ENCODE measurements at regions not wholly inside any gene's neighbourhood (a gene's known extent, or its start where the extent isn't known, plus 50 kb on each side); places are given as distances from the start of the nearest gene placed in this dataset.
A peak's percentile ranks its signal among the peaks of the same experiment; 100 is the strongest.

DNA sequence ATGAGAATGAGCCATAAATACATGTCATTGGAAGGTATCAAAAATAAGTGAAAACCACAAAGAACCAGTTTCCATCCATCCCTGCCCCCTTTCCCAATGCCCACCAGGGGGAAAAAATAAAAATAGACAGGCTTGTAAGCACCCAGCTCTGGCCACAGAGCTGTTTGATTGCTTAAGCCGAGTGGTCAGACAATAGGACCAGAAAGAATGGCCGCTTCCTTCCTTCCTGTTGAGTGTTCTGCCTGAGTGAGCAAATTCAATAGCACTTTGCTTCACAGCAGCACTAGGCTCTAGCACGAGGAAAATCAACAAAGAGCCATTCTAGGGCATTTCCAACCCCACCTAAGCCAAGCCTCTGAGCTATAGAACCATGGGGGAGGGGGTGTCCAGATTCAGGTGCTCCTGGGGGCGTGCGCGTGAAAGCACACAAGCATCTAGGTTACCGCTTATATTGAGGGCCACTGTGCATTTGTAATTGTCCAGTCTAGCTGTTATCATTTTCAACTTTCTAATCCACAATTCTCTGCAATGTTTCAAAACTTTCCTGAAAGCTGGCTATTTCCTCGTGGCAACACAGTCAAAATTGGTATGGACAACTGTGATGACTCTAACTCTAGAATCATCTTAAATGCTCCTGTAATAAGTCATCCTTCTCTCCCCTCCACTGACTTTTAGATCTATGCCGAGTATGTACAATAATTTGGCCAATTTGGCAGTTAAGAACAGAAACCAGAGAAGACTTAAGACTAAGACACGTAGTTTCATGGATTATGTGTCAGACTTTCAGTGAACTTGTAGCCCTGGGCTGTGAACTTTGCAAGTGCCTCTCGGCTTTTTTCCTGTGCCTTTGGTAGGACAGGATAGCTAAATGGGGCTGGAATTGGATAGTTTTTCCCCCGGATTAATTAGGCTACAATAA lies 64.3 kb downstream of the SPRY2 start:
- Histone ChIP-seq H2BK120ac (ENCODE audit: low read depth, low read length, poor library complexity, severe bottlenecking) (no peak overlapping the region), H3K79me2 (ENCODE audit: insufficient read depth, low read length) (no peaks in the 10 kb centered on the region), H2BK5ac (ENCODE audit: insufficient read length, low read length) (no peak overlapping the region), H3K4me2 (ENCODE audit: insufficient read depth, insufficient read length, low read length) (no peak overlapping the region), H4K8ac (replicated peaks; ENCODE audit: insufficient read length, low read depth, low read length) (no peak overlapping the region), H2AK5ac (ENCODE audit: insufficient read length, low read length) (no peak overlapping the region), H3K9ac (ENCODE audit: extremely low read depth, insufficient read length, low read length) (no peak overlapping the region), H4K91ac (ENCODE audit: insufficient read length, low read depth, low read length) (no peak overlapping the region), H3K18ac (ENCODE audit: insufficient read length, low read depth, low read length) (no peak overlapping the region), H3K14ac (ENCODE audit: insufficient read depth, low read length) (no peak overlapping the region), H3K79me1 (ENCODE audit: insufficient read depth, low read depth, low read length, poor library complexity, severe bottlenecking) (no peaks in the 10 kb centered on the region), H3T11ph (ENCODE audit: low read length) (no peak overlapping the region), H3K27ac (ENCODE audit: insufficient read length, low read depth, low read length) (peak overlapping the region; percentile 3), H2BK15ac (ENCODE audit: low read depth, low read length) (no peak overlapping the region), H3K4ac (ENCODE audit: low read depth, low read length) (no peak overlapping the region), H2BK20ac (ENCODE audit: low read depth, low read length, poor library complexity, severe bottlenecking) (no peak overlapping the region), H3K9me3 (ENCODE audit: control insufficient read depth, low read depth, low read length) (no peaks in the 10 kb centered on the region), H3K4me1 (ENCODE audit: insufficient read depth, low read length) (no peaks in the 10 kb centered on the region; the same call in 1 of the 2 replicates), H4K20me1 (ENCODE audit: control insufficient read depth, insufficient read depth, insufficient read length) (no peaks in the 10 kb centered on the region), H3K23ac (ENCODE audit: insufficient read length, low read depth, low read length) (no peak overlapping the region), H3K56ac (ENCODE audit: insufficient read length, low read depth, low read length) (no peak overlapping the region), H2AFZ (ENCODE audit: low read length) (no peak overlapping the region), H2BK12ac (ENCODE audit: insufficient read length, low read depth, low read length) (no peak overlapping the region), H3K23me2 (ENCODE audit: insufficient read length, low read depth, low read length, poor library complexity, severe bottlenecking) (no peaks in the 10 kb centered on the region), H3K27me3 (ENCODE audit: insufficient read depth, low read length) (no peaks in the 10 kb centered on the region), H4K5ac (ENCODE audit: insufficient read length, low read depth, low read length) (no peak overlapping the region)
- Mint-ChIP-seq H3K27me3 (ENCODE audit: low read depth) (no peaks in the 10 kb centered on the region), H3K36me3 (ENCODE audit: insufficient read depth in 1 of 3, low read depth in 3 of 3) (peaks cover 7 to 14% (median 7%) of the 10 kb centered on the region in 3 experiments; a peak in 5 of 7 replicates), H3K4me1 (peaks cover 11 to 19% of the 10 kb centered on the region in 2 experiments), H3K9me3 (peaks cover 7 to 12% of the 10 kb centered on the region in 2 experiments; a peak in 4 of 5 replicates), H3K4me3 (no peak overlapping the region), H3K27ac (peak overlapping the region in 2 of 3 experiments; percentile 66 to 72; a peak in 3 of 7 replicates)
- WGBS (ENCODE audit: extremely low coverage, insufficient read length, low lambda C conversion rate): no CpG with 5 or more reads among the region's 12 CpGs
- TF ChIP-seq, protein P1, sequence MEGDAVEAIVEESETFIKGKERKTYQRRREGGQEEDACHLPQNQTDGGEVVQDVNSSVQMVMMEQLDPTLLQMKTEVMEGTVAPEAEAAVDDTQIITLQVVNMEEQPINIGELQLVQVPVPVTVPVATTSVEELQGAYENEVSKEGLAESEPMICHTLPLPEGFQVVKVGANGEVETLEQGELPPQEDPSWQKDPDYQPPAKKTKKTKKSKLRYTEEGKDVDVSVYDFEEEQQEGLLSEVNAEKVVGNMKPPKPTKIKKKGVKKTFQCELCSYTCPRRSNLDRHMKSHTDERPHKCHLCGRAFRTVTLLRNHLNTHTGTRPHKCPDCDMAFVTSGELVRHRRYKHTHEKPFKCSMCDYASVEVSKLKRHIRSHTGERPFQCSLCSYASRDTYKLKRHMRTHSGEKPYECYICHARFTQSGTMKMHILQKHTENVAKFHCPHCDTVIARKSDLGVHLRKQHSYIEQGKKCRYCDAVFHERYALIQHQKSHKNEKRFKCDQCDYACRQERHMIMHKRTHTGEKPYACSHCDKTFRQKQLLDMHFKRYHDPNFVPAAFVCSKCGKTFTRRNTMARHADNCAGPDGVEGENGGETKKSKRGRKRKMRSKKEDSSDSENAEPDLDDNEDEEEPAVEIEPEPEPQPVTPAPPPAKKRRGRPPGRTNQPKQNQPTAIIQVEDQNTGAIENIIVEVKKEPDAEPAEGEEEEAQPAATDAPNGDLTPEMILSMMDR (conservative IDR thresholded peaks at IDR 0.05): 0 out of 3 replicates have a peak, but pooled peaks have one; percentile 23
- no peak for DNase-seq
